HG03095 (cell line): ENCODE measurements at regions not wholly inside any gene's neighbourhood (a gene's known extent, or its start where the extent isn't known, plus 50 kb on each side); places are given as distances from the start of the nearest gene placed in this dataset.

Experiments
- ATAC-seq: cut with Tn5 transposase; IDR thresholded peaks from one replicate; pipeline ENCODE4 v1.9.1; 2021; ENCODE audit warnings: moderate library complexity; ENCODE audit not compliant: unreplicated experiment

DNA sequence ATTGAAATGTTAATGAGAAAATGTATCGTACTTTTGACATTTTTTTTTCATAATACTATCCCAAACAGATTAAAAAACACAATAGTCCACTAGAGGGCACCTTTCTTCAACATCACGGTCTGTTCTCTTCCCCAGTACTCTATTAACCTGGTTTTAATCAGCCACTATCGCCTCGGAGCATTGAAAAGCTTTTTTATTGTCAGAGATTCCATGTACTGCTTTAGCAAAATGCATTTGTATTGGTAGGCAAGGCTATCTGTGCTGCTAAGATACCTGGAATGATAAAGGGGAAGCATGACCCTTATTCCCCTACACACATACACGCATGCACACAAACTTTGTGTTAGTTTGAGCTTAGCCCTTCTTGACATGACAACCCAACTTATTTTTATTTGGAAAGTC, 160.1 kb upstream of the IL12A start:
- ATAC-seq = peak; percentile 39

- ATAC-seq = no peak
Observed at GRCh38 chr3:159829056-159829455, 159.6 kb upstream of the IL12A start.

GRCh38 chr3:159829539-159830227, 159.0 kb upstream of the IL12A start:
- no peak for ATAC-seq

DNA sequence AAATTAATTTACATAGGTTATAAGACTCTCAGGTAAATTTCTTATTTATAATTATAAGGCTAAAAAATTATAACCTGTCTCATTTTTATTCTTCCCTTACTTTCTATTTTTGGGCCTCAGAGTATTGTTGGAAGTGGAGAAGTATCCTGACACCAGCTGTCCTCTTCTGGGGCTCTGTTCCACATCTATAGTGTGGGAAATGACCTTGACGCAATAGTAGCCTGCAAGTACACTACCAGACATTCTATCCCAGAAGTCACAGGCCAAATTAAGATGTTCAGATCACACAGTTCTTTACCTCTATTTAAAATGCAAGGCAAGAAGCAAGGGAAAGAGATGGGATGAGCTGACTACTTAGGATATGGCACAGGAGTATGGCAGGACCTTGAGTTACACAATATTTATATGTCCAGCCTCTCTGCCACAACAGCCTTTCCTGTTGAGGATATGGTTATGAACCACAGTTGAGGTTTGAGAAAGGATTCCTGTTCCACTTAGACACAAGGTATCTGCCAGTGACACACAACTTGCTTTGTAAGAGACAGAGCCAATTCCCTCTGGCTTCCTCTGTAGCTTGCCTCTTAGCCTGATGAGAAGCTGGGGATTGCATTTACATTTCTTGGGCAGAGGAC, 158.0 kb upstream of the IL12A start:
- no peak for ATAC-seq

DNA sequence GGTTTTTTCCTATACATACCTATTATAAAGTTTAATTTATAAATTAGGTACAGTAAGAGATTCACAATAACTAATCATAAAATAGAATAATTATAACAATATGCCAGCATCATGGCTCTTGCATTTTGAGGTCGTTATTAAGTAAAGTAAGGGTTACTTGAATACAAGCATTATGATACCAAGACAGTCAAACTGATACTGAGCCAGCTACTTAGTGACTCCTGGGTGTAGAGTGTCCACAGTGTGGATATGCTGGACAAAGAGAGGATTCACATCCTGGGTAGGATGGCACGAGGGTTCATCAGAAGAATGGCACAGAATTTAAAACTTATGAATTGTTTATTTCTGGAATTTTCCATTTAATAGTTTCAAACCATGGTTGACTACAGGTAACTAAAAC, 157.2 kb upstream of the IL12A start:
- ATAC-seq = peak; percentile 38

GRCh38 chr3:159832024-159832423, 156.6 kb upstream of the IL12A start:
- ATAC-seq = peak; percentile 88

GRCh38 chr3:159835126-159835525, 153.5 kb upstream of the IL12A start:
- ATAC-seq = no peak

- ATAC-seq = no peak
Observed at GRCh38 chr3:159837725-159838124, 150.9 kb upstream of the IL12A start.

- ATAC-seq = no peak
Observed at GRCh38 chr3:159838938-159839337, 149.7 kb upstream of the IL12A start.

DNA sequence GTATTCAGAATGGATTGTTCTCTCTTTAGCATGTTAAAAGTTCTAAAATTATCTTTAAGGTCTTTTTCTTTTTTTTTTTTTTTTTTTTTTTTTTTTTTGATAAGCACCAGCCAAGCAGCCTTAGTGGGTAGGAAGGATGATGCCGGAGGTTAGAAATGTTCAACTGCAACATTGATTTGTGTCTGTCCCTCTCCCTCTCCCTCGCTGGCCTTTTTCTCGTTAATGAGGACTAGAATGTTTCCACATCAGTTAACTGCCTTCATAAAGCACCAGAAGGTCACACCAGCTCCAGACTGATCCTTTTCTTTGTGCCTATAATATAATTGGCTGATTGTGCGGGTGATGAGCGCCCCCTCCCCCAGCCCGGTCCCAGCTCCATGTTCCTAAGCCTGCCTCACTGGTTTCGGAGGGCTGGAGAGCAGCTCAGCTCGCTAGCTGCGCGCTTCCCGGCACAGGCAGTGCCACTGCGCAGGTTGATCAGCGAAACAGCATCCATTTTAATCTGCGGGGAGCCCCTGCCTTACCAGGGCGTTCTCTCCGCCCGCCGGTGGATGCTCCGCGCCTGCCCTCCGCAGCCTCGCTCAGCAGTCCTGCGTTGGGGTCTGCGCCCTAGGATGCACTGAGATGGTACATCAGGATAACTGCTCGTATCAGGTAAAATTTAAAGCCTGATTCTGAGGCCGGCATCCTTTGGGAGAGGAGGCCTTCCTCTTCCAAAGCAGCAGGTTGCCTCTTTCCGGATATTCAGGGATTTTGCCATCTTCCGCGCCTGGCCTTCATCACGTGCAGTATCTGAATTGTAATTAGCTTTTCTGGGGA, 148.9 kb upstream of the IL12A start, which contains the start of gene SCHIP1:
Gene SCHIP1, plus strand, starts transcription at position 301 of the 819 bp plus-strand sequence.
- no peak for ATAC-seq

GRCh38 chr3:159840703-159841299, 147.8 kb upstream of the IL12A start:
- ATAC-seq = no peak

DNA sequence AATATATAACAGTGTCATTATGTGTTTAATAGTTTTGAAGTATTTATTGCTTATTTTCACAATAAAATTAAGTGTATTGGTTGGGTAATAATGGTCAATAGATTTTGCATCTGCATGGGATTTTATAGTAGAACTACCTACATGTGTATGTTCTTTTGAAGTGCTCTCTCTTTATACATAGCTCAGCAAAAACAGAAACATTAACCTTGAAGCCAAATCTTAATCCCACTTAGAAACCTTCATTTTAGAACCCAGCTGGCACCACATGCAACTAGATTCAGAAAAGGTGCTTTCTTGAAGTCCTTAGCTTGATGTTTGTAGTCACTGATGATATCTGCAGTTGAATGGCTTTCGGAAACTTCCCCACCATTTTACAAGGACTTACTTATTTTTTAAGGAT, 146.9 kb upstream of the IL12A start:
- no peak for ATAC-seq

DNA sequence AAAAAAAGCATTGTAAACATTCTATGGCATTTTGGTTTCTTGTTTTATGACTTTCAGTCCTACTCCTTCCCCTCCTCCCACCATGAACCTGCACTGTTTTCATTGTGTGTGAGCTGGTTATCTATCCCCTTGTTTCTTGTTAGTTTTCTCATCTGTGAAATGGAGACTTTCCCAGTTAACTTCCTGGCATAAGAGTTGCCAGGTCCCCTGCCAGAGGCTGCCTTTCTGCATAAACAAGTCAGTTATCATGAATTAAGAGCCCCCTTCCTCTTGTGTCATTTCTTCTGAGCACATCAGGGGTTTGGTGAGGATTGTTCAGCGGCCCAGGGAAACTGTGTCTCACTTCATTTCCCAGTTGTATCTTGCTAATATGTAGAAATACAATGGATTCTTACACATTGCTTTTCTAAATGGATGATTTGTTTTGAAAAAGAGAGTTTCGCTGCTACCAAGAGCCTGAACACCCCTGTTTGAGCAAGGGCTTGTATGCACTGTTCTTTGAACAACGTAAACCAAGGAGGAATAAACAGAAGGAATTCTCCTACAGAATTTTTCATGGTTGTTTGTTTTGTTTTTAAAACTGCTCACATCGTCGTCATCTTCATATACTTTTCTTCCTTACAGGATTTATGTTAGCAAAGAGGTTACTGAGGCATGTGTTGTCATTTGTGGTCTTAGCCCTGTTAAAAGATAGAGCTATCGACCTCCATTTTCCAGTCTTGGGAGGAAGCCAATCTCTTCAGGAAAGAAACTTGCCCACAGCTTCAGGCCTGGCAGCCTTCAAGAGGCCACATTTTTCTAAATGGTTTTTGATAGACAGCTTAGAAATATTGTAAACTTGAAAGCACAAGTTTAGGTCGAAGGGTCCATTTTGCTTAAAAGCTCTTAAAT, 144.6 kb upstream of the IL12A start:
- no peak for ATAC-seq

DNA sequence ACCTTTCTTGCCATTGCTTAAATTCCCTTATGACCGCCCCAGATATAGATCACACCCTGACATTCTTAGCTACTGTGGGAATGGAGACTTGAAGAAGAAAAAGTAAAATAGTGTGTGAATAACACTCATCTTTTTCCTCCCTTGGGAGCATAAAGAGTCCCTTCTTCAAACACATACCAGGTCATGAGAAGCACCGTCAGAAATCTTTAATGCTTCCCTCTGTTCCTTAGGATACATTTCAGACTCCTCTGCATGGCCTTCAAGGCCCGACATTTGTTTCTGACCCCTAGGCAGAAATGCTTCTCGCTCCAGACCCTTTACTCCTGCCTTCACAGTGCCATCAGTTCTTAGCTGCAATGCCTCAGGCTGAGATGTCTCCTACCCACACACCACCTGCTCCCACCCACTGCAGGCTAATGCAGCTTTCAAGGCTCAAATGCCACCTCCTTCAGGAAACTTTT, 143.8 kb upstream of the IL12A start:
- ATAC-seq = no peak

- ATAC-seq = no peak
Observed at GRCh38 chr3:159845737-159846136, 142.9 kb upstream of the IL12A start.

- ATAC-seq = no peak
Observed at GRCh38 chr3:159846255-159846654, 142.4 kb upstream of the IL12A start.

DNA sequence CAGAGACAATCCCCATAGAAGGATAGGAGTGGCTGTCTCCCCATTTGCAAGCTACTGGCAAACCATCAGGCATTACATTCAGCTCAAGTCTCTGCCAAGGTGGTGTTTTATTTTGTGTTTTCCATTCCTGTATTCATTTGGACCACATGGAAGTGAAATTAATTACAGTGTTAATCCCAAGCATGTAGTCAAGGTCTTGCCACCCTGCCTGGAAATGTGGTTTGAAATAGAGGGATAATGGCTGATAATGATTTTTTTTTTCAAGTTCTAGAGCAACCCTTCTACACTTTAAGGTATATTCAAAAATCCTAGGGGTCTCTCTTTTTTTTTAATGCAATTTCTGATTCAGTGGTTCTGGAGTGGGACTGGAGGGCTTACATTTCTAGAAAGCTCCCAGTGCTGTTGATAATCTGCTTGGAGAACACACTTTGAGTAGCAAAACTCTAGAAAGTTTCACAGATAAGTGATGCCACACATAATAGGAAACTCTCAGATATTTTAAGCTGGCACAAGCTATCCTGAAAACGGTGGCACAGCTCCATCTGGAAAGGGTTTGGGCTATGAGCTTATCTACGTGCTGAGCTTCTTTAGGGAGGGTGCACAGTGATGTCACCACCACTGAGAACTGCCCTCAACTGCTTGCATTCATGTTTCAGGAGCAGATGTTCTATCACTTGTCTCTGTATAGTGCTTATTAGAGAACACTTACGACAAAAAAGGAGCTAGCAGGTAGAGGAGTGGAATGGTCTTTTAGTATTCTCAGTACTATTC, 140.1 kb upstream of the IL12A start:
- ATAC-seq = no peak

- no peak for ATAC-seq
Observed at GRCh38 chr3:159850481-159850880, 138.2 kb upstream of the IL12A start.

- ATAC-seq = no peak
Observed at GRCh38 chr3:159852266-159852665, 136.4 kb upstream of the IL12A start.
